ENCODE measurements at regions not wholly inside any gene's neighbourhood (a gene's known extent, or its start where the extent isn't known, plus 50 kb on each side); places are given as distances from the start of the nearest gene placed in this dataset.

DNA sequence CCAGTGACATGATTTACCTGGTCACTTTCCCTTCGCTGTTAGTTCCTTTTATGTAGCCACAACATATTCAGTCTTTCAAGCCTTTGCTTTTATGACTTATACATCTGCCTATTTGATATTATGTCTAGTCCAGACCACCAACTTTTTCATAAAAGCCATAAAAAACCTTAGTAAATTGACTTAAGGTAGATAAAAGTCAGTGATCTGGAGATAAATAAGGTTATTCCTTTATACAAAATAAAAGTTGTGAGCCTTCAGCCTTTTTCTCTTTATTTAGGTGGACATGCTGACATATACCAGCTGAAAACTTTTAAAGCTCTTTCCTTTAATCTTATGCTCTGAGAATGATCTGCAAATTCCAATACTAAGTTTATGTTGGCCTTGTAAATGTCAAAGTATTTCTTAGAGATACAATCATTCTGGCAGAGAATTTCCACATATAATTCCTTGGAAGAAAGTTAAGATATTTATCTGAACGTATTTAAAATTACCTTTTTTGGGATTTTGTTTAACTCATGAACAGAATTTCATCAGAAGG lies 690.4 kb upstream of the CHORDC1 start:
- Histone ChIP-seq H4K20me1 (ENCODE audit: insufficient read depth, low read length) (no peaks in the 10 kb centered on the region), H3K79me2 (ENCODE audit: insufficient read depth, low read length) (no peaks in the 10 kb centered on the region), H3K27me3 (ENCODE audit: control insufficient read depth in 2 of 2, insufficient read depth in 2 of 2, low read length in 2 of 2) (no peaks in the 10 kb centered on the region), H3K4me3 (replicated peaks in 1 of 3; ENCODE audit: low read depth in 2 of 3, low read length in 3 of 3) (no peak overlapping the region), H3K4me1 (ENCODE audit: control insufficient read depth in 1 of 2, insufficient read depth in 2 of 2, low read length in 2 of 2) (no peaks in the 10 kb centered on the region), H3K36me3 (replicated peaks in 1 of 2; ENCODE audit: control insufficient read depth in 1 of 2, insufficient read depth in 2 of 2, low read length in 2 of 2) (no peaks in the 10 kb centered on the region), H3K9ac (ENCODE audit: insufficient read depth, low read length, poor library complexity, severe bottlenecking) (no peak overlapping the region), H3K27ac (ENCODE audit: low read depth in 1 of 2, low read length in 2 of 2) (no peak overlapping the region), H3K9me3 (replicated peaks in 1 of 2; ENCODE audit: control insufficient read depth in 1 of 2, insufficient read depth in 1 of 2, low read length in 2 of 2) (no peaks in the 10 kb centered on the region), H2AFZ (ENCODE audit: insufficient read depth, low read depth, low read length, poor library complexity, severe bottlenecking) (no peak overlapping the region), H3K4me2 (replicated peaks; ENCODE audit: extremely low read depth, low read length, poor library complexity, severe bottlenecking) (no peak overlapping the region)
- Mint-ChIP-seq H3K4me3 (no peak overlapping the region), H3K4me1 (no peaks in the 10 kb centered on the region), H3K27me3 (ENCODE audit: low read depth in 3 of 3) (peaks cover 0 to 2% (median 0%) of the 10 kb centered on the region in 3 donors), H3K36me3 (no peaks in the 10 kb centered on the region), H3K27ac (no peak overlapping the region), H3K9me3 (peaks cover 0 to 11% (median 2%) of the 10 kb centered on the region in 7 donors)
- TF ChIP-seq, protein P1, sequence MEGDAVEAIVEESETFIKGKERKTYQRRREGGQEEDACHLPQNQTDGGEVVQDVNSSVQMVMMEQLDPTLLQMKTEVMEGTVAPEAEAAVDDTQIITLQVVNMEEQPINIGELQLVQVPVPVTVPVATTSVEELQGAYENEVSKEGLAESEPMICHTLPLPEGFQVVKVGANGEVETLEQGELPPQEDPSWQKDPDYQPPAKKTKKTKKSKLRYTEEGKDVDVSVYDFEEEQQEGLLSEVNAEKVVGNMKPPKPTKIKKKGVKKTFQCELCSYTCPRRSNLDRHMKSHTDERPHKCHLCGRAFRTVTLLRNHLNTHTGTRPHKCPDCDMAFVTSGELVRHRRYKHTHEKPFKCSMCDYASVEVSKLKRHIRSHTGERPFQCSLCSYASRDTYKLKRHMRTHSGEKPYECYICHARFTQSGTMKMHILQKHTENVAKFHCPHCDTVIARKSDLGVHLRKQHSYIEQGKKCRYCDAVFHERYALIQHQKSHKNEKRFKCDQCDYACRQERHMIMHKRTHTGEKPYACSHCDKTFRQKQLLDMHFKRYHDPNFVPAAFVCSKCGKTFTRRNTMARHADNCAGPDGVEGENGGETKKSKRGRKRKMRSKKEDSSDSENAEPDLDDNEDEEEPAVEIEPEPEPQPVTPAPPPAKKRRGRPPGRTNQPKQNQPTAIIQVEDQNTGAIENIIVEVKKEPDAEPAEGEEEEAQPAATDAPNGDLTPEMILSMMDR (IDR thresholded peaks at IDR 0.05): no peak
- WGBS (ENCODE audit: insufficient coverage): no CpG with 5 or more reads among the region's 2 CpGs
- DNase-seq: no peak
- intact Hi-C loops (cut with micrococcal nuclease): no loop called here

DNA sequence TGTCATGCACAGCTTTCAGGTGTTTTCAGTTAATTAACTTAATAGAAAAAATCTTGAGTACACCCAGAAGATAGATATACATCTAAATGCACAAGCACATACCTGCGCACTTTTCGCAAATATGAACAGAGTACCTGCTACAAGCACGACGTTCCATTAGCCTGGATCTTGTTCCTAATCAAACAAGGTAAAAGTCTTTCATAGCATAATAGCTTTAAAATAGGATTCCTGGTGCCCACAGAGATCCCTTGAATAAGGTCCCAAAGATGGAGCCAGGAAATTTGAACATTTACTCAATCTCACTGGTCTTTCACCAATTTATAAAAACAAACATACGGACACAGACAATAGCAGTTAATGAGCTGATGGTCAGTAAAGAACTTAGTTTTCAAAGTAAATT lies 689.8 kb upstream of the CHORDC1 start:
- no peak overlapping the region for H3K4me3 ChIP-seq (replicated peaks in 1 of 3; ENCODE audit: low read depth in 2 of 3, low read length in 3 of 3)
- no peak overlapping the region for H3K4me2 ChIP-seq (replicated peaks; ENCODE audit: extremely low read depth, low read length, poor library complexity, severe bottlenecking)
- H3K36me3 ChIP-seq (replicated peaks in 1 of 2; ENCODE audit: control insufficient read depth in 1 of 2, insufficient read depth in 2 of 2, low read length in 2 of 2): no peaks in the 10 kb centered on the region
- no peaks in the 10 kb centered on the region for H4K20me1 ChIP-seq (ENCODE audit: insufficient read depth, low read length)
- no peaks in the 10 kb centered on the region for H3K27me3 ChIP-seq (ENCODE audit: control insufficient read depth in 2 of 2, insufficient read depth in 2 of 2, low read length in 2 of 2)
- H3K9me3 Mint-ChIP-seq: peaks cover 0 to 11% (median 2%) of the 10 kb centered on the region in 7 donors
- H3K27ac ChIP-seq (ENCODE audit: low read depth in 1 of 2, low read length in 2 of 2): no peak overlapping the region
- no peak overlapping the region for H3K9ac ChIP-seq (ENCODE audit: insufficient read depth, low read length, poor library complexity, severe bottlenecking)
- H3K79me2 ChIP-seq (ENCODE audit: insufficient read depth, low read length): no peaks in the 10 kb centered on the region
- no peak overlapping the region for H3K4me3 Mint-ChIP-seq
- H3K9me3 ChIP-seq (replicated peaks in 1 of 2; ENCODE audit: control insufficient read depth in 1 of 2, insufficient read depth in 1 of 2, low read length in 2 of 2): no peaks in the 10 kb centered on the region
- no peak overlapping the region for H3K27ac Mint-ChIP-seq
- peaks cover 0 to 2% (median 0%) of the 10 kb centered on the region in 3 donors for H3K27me3 Mint-ChIP-seq (ENCODE audit: low read depth in 3 of 3)
- H2AFZ ChIP-seq (ENCODE audit: insufficient read depth, low read depth, low read length, poor library complexity, severe bottlenecking): no peak overlapping the region
- no peaks in the 10 kb centered on the region for H3K4me1 Mint-ChIP-seq
- intact Hi-C loops (cut with micrococcal nuclease): no loop called here
- H3K4me1 ChIP-seq (ENCODE audit: control insufficient read depth in 1 of 2, insufficient read depth in 2 of 2, low read length in 2 of 2): no peaks in the 10 kb centered on the region
- H3K36me3 Mint-ChIP-seq: no peaks in the 10 kb centered on the region
- WGBS (ENCODE audit: insufficient coverage): 100% methylated on average over 2 of the region's 5 CpGs
- no peak for DNase-seq
- TF ChIP-seq, protein P1 (IDR thresholded peaks at IDR 0.05): no peak

All from CD14-positive monocyte (primary cell).